IMR-90 (cell line): ENCODE measurements at regions not wholly inside any gene's neighbourhood (a gene's known extent, or its start where the extent isn't known, plus 50 kb on each side); places are given as distances from the start of the nearest gene placed in this dataset.

Experiments
- BHLHE40 ChIP-seq: fragments of 150-350 bp; IDR thresholded peaks from 2 replicates; pipeline ENCODE4 v1.6.1; 2016; ENCODE audit warnings: mild to moderate bottlenecking, low read depth, low read length
- CEBPB ChIP-seq: IDR thresholded peaks from 2 replicates; pipeline ENCODE4 v1.6.1; 2012; ENCODE audit warnings: low read depth, low read length, improper control_type of control experiment
- MAZ ChIP-seq: IDR thresholded peaks from 2 replicates; pipeline ENCODE4 v1.6.1; 2012; ENCODE audit warnings: low read depth, mild to moderate bottlenecking, low read length, improper control_type of control experiment, moderate library complexity, borderline replicate concordance
- POLR2A ChIP-seq: IDR thresholded peaks from 2 replicates; pipeline ENCODE4 v1.6.1; 2012; ENCODE audit warnings: mild to moderate bottlenecking, low read depth, low read length
- RAD21 ChIP-seq: IDR thresholded peaks from 2 replicates; pipeline ENCODE4 v1.6.1; 2012; ENCODE audit warnings: low read length, improper control_type of control experiment
- RCOR1 ChIP-seq: IDR thresholded peaks from 2 replicates; pipeline ENCODE4 v1.6.1; 2012; ENCODE audit warnings: mild to moderate bottlenecking, low read length, improper control_type of control experiment; ENCODE audit not compliant: insufficient replicate concordance
- TF ChIP-seq, protein P1 (sequence below): conservative IDR thresholded peaks from 2 replicates; pipeline ENCODE4 v1.5.1; 2012; ENCODE audit warnings: mild to moderate bottlenecking, low read depth, low read length, improper control_type of control experiment

DNA sequence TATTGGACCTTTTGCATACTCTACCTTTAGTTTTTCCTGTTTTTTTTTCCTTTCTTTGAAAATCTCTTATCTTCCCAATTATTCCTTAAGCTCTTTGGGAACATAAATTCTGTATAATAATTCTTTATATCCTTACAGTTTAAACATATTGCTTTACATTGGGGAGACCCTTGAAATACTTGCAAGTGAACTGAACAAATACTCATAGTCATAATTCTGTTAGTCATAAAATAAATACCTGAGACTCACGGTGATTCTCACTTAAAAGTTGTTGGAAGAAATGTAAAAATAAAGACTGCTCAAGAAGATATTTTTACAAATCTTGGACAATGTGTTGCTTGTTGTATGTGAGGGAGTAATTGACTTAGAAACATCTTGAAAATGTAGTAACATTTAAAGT is 515.2 kb upstream of the POT1 start:
- TF ChIP-seq RAD21: no peak
- TF ChIP-seq, protein P1, sequence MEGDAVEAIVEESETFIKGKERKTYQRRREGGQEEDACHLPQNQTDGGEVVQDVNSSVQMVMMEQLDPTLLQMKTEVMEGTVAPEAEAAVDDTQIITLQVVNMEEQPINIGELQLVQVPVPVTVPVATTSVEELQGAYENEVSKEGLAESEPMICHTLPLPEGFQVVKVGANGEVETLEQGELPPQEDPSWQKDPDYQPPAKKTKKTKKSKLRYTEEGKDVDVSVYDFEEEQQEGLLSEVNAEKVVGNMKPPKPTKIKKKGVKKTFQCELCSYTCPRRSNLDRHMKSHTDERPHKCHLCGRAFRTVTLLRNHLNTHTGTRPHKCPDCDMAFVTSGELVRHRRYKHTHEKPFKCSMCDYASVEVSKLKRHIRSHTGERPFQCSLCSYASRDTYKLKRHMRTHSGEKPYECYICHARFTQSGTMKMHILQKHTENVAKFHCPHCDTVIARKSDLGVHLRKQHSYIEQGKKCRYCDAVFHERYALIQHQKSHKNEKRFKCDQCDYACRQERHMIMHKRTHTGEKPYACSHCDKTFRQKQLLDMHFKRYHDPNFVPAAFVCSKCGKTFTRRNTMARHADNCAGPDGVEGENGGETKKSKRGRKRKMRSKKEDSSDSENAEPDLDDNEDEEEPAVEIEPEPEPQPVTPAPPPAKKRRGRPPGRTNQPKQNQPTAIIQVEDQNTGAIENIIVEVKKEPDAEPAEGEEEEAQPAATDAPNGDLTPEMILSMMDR: no peak
- no peak for TF ChIP-seq MAZ
- no peak for TF ChIP-seq POLR2A
- no peak for TF ChIP-seq CEBPB
- TF ChIP-seq BHLHE40: no peak
- no peak for TF ChIP-seq RCOR1
